ENCODE measurements at regions not wholly inside any gene's neighbourhood (a gene's known extent, or its start where the extent isn't known, plus 50 kb on each side); places are given as distances from the start of the nearest gene placed in this dataset.

GRCh38 chr2:71965530-71965929 is 182.1 kb downstream of the CYP26B1 start:
- Histone ChIP-seq H3K27ac (ENCODE audit: control insufficient read depth, insufficient read depth) (no peak overlapping the region), H3K79me2 (ENCODE audit: control insufficient read depth, insufficient read depth, low read length) (no peaks in the 10 kb centered on the region), H3K4me3 (no peak overlapping the region), H4K20me1 (ENCODE audit: control insufficient read depth, insufficient read depth) (no peaks in the 10 kb centered on the region), H3K36me3 (ENCODE audit: control insufficient read depth in 2 of 2, insufficient read depth in 2 of 2, low read length in 1 of 2) (no peaks in the 10 kb centered on the region), H3K4me1 (ENCODE audit: control insufficient read depth, insufficient read depth, low read length) (no peaks in the 10 kb centered on the region), H3K27me3 (replicated peaks in 1 of 2; ENCODE audit: control insufficient read depth in 2 of 2, insufficient read depth in 2 of 2, low read length in 1 of 2) (no peaks in the 10 kb centered on the region), H3K9ac (ENCODE audit: control insufficient read depth, insufficient read depth, low read length) (no peak overlapping the region), H3K9me3 (replicated peaks; ENCODE audit: control insufficient read depth, insufficient read depth, low read length) (no peaks in the 10 kb centered on the region), H3K4me2 (ENCODE audit: control insufficient read depth, insufficient read depth) (no peak overlapping the region), H2AFZ (ENCODE audit: control insufficient read depth, low read depth, low read length) (no peak overlapping the region)
- FAIRE-seq (no peak), DNase-seq (ENCODE audit: low read depth, low spot score) (no peak), ATAC-seq (no peak)
- intact Hi-C loops (cut with micrococcal nuclease; ENCODE audit: unreplicated experiment), result no loop called here
- ChIA-PET CTCF (no interaction called here), POLR2A (no interaction called here), SMC1A (ENCODE audit: uncharacterized antibody, unreplicated experiment) (no interaction called here), RAD21 (ENCODE audit: unreplicated experiment) (no interaction called here)
- in situ Hi-C loops (cut with MboI), result no loop called here
- WGBS (ENCODE audit: insufficient coverage, insufficient replicate concordance, low lambda C conversion rate, missing lambda C conversion rate), result 10% methylated on average over 1 of the region's 1 CpG
- TF ChIP-seq KLF5 (IDR thresholded peaks at IDR 0.05; ENCODE audit: partially characterized antibody), result no peak
- no peak for TF ChIP-seq POLR2AphosphoS2 (IDR thresholded peaks at IDR 0.05; ENCODE audit: low read depth, low read length)
- no peak for TF ChIP-seq CEBPZ (IDR thresholded peaks at IDR 0.05; ENCODE audit: low read depth, low read length)
- TF ChIP-seq SREBF1 (IDR thresholded peaks at IDR 0.05; ENCODE audit: low read length), result no peak
- no peak for TF ChIP-seq CTCF (IDR thresholded peaks at IDR 0.05 in 2 of 3, conservative IDR thresholded peaks at IDR 0.05 in 1 of 3; ENCODE audit: control insufficient read depth in 2 of 3, extremely low read depth in 1 of 3, insufficient read depth in 1 of 3, low read depth in 3 of 3, low read length in 3 of 3)
- no peak for TF ChIP-seq USF1 (IDR thresholded peaks at IDR 0.05; ENCODE audit: borderline replicate concordance, extremely low read length, insufficient read depth, low read depth, low read length)
- no TSS peak for BruUV-seq (replicated peaks)

All from GM12878 (cell line).